Fibroblast of lung (primary cell): ENCODE measurements at regions not wholly inside any gene's neighbourhood (a gene's known extent, or its start where the extent isn't known, plus 50 kb on each side); places are given as distances from the start of the nearest gene placed in this dataset.

Source experiments
- DNase-seq, 2 donors: peaks; one replicate each; pipeline versions ENCODE4 v3.0.0 to v3.0.0-alpha.2; 2010; ENCODE audit warnings: low read depth in 2 of 2
- H2AFZ ChIP-seq: 2 replicates; pipeline ENCODE4 v1.5.1; 2012; ENCODE audit warnings: low read length, control low read depth, inconsistent platforms
- H3K27ac ChIP-seq: 2 replicates; pipeline ENCODE4 v1.5.1; 2011; ENCODE audit warnings: low read length, control low read depth; ENCODE audit not compliant: insufficient read depth
- H3K27me3 ChIP-seq: 2 replicates; pipeline ENCODE4 v1.5.1; 2011; ENCODE audit warnings: mild to moderate bottlenecking, low read length; ENCODE audit not compliant: control insufficient read depth, insufficient read depth
- H3K36me3 ChIP-seq: 2 replicates; pipeline ENCODE4 v1.5.1; 2011; ENCODE audit warnings: low read length; ENCODE audit not compliant: control insufficient read depth, insufficient read depth
- H3K4me1 ChIP-seq: 2 replicates; pipeline ENCODE4 v1.5.1; 2011; ENCODE audit warnings: low read length; ENCODE audit not compliant: control insufficient read depth, insufficient read depth; ENCODE audit errors: extremely low read depth
- H3K4me2 ChIP-seq: 2 replicates; pipeline ENCODE4 v1.5.1; 2011; ENCODE audit warnings: low read length, control low read depth; ENCODE audit not compliant: insufficient read depth; ENCODE audit errors: extremely low read depth
- H3K4me3 ChIP-seq, 4 experiments: fragments of 200-600 bp in 1 of 4; sonication (generic) in 1 of 4; replicated peaks in 1 of 4; 2 replicates each; pipeline ENCODE4 v1.5.1; 2011 to 2016; ENCODE audit warnings: low read length in 4 of 4, low read depth in 3 of 4, mild to moderate bottlenecking in 3 of 4, control low read depth in 2 of 4, inconsistent platforms in 1 of 4, mixed read lengths in 1 of 4; ENCODE audit not compliant: insufficient read depth in 1 of 4; ENCODE audit errors: control extremely low read depth in 1 of 4
- H3K79me2 ChIP-seq: 2 replicates; pipeline ENCODE4 v1.5.1; 2012; ENCODE audit warnings: mild to moderate bottlenecking, low read length, inconsistent platforms; ENCODE audit not compliant: control insufficient read depth, insufficient read depth
- H3K9ac ChIP-seq: 2 replicates; pipeline ENCODE4 v1.5.1; 2011; ENCODE audit warnings: mild to moderate bottlenecking, low read length, control low read depth; ENCODE audit not compliant: insufficient read depth
- H3K9me3 ChIP-seq: 2 replicates; pipeline ENCODE4 v1.5.1; 2012; ENCODE audit warnings: low read depth, low read length; ENCODE audit not compliant: control insufficient read depth, insufficient read depth
- H4K20me1 ChIP-seq: 2 replicates; pipeline ENCODE4 v1.5.1; 2011; ENCODE audit warnings: low read length; ENCODE audit not compliant: control insufficient read depth, insufficient read depth; ENCODE audit errors: extremely low read depth
- CTCF ChIP-seq, 2 donors: IDR thresholded peaks in 1 of 2; conservative IDR thresholded peaks in 1 of 2; 1 replicate in 1 of 2; 2 replicates in 1 of 2; pipeline ENCODE4 v1.5.1; 2011 to 2012; ENCODE audit warnings: low read length in 2 of 2, control low read depth in 1 of 2, inconsistent platforms in 1 of 2, low read depth in 1 of 2, mild to moderate bottlenecking in 1 of 2
- EZH2 ChIP-seq: IDR thresholded peaks from 2 replicates; pipeline ENCODE4 v1.5.1; 2012; ENCODE audit warnings: low read length, control low read depth, mild to moderate bottlenecking; ENCODE audit errors: missing control alignments

GRCh38 chr2:8573234-8573941 is 108.5 kb upstream of the ID2 start:
- no peak overlapping the region for H3K4me3 ChIP-seq
- TF ChIP-seq EZH2, result no peak
- TF ChIP-seq CTCF (conservative IDR thresholded peaks at IDR 0.05 in 1 of 2, IDR thresholded peaks at IDR 0.05 in 1 of 2; ENCODE audit: low read depth in 1 of 2, low read length in 2 of 2), result no peak
- H3K27ac ChIP-seq, result no peak overlapping the region
- no peak for DNase-seq
- H2AFZ ChIP-seq, result no peak overlapping the region
- H3K9me3 ChIP-seq, result no peaks in the 10 kb centered on the region
- H3K4me1 ChIP-seq, result no peaks in the 10 kb centered on the region
- no peaks in the 10 kb centered on the region for H3K36me3 ChIP-seq
- H4K20me1 ChIP-seq, result no peaks in the 10 kb centered on the region
- no peaks in the 10 kb centered on the region for H3K79me2 ChIP-seq
- H3K4me2 ChIP-seq, result no peak overlapping the region
- no peak overlapping the region for H3K9ac ChIP-seq
- H3K27me3 ChIP-seq, result no peaks in the 10 kb centered on the region

- Histone ChIP-seq H4K20me1 (no peaks in the 10 kb centered on the region), H3K9me3 (no peaks in the 10 kb centered on the region), H3K27me3 (no peaks in the 10 kb centered on the region), H3K4me1 (no peaks in the 10 kb centered on the region), H2AFZ (no peak overlapping the region), H3K4me2 (no peak overlapping the region), H3K4me3 (no peak overlapping the region), H3K9ac (no peak overlapping the region), H3K27ac (no peak overlapping the region), H3K79me2 (no peaks in the 10 kb centered on the region), H3K36me3 (no peaks in the 10 kb centered on the region)
- DNase-seq, result no peak
- no peak for TF ChIP-seq CTCF (conservative IDR thresholded peaks at IDR 0.05 in 1 of 2, IDR thresholded peaks at IDR 0.05 in 1 of 2; ENCODE audit: low read depth in 1 of 2, low read length in 2 of 2)
- TF ChIP-seq EZH2, result no peak
Measured at GRCh38 chr2:8573942-8574195, 108.0 kb upstream of the ID2 start.

- Histone ChIP-seq H3K4me3 (no peak overlapping the region), H2AFZ (no peak overlapping the region), H3K79me2 (no peaks in the 10 kb centered on the region), H4K20me1 (no peaks in the 10 kb centered on the region), H3K9me3 (no peaks in the 10 kb centered on the region), H3K4me1 (no peaks in the 10 kb centered on the region), H3K4me2 (no peak overlapping the region), H3K27me3 (no peaks in the 10 kb centered on the region), H3K36me3 (no peaks in the 10 kb centered on the region), H3K9ac (no peak overlapping the region), H3K27ac (no peak overlapping the region)
- peak in 1 of 2 donors; percentile 64 for DNase-seq
- TF ChIP-seq EZH2, result no peak
- no peak for TF ChIP-seq CTCF (conservative IDR thresholded peaks at IDR 0.05 in 1 of 2, IDR thresholded peaks at IDR 0.05 in 1 of 2; ENCODE audit: low read depth in 1 of 2, low read length in 2 of 2)
Measured at GRCh38 chr2:8574196-8575037, 107.4 kb upstream of the ID2 start.
